GM19043 (cell line): ENCODE measurements at regions not wholly inside any gene's neighbourhood (a gene's known extent, or its start where the extent isn't known, plus 50 kb on each side); places are given as distances from the start of the nearest gene placed in this dataset.
"Not testable (repeated sequence)": the region's sequence is repeated elsewhere in the genome, so short reads cannot be mapped to it uniquely, and the experiment has no call there.

Experiments
- ATAC-seq: cut with Tn5 transposase; IDR thresholded peaks from one replicate; pipeline ENCODE4 v1.9.1; 2021; ENCODE audit warnings: low read depth; ENCODE audit not compliant: unreplicated experiment

DNA sequence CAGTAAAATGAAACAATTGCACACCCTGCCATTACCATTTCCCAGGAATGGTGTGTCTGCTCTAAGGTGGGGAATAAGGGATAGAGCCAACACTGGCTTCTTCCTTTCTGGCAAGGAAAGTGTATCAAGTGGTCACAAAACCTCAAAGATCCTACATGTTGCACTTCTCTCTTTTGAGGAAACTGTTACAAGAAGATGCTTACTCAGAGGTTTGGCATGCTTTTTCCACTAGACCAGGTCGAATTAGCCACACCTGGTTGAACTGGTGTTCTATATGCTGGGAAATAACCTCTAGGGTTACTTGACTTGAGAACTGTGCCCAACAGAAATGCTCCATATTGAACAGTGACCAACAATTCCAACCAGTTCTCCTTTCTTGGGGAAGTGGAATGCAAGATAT, 102.9 kb downstream of the LRRN1 start:
- ATAC-seq, result no peak

DNA sequence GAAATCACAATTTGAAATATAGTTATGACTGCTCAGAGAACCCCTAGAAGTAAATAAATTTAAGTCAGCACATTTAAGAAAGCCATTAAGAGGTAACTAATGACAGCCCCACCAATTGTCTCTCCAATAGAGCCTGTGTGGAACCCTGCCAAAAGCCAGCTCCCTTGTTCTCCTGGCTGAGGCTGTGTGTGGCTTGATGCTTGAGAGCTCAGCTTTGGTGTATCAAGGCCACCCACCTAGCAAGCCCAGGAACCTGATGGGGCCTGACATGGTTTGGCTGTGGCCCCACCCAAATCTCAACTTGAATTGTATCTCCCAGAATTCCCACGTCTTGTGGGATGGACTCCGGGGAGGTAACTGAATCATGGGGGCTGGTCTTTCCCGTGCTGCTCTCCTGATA, 106.9 kb downstream of the LRRN1 start:
- no peak for ATAC-seq

DNA sequence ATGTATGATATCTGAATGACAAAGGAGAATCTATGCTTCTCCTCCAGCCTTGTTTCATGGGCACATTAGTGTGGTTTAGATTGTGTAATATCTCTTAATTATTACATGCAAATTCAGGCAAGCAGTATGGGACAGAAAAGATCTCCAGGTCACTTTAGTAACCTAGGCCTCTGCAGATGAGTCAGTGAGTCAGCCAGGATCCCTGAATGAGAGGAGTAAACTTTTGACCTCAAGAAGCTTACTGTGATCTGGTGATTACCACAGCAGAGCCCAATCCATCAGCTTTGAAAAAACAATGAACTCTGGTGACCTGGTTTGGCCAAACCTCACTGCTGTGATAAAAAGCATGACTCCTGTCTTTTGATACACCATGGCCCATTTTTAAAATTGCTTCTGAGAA, 107.8 kb downstream of the LRRN1 start:
- no peak for ATAC-seq

DNA sequence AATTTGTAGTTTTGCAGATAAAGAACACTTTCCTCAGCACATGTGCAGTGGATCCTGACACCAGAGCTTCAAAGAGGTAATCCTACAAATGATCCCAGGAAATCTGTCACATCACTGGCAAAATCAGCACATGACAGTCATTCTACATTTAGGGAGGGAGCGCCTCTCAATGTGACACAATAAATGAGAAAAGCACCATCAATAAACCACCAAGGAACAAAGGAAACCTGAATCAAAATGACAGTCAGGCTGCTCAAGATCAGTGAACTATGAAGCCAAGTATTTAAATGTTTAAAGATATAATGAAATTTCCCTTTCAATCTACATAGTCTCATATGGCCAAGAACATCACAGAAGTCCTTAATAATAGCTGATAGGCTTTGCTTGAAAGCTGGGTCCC, 119.5 kb downstream of the LRRN1 start:
- ATAC-seq, result no peak

DNA sequence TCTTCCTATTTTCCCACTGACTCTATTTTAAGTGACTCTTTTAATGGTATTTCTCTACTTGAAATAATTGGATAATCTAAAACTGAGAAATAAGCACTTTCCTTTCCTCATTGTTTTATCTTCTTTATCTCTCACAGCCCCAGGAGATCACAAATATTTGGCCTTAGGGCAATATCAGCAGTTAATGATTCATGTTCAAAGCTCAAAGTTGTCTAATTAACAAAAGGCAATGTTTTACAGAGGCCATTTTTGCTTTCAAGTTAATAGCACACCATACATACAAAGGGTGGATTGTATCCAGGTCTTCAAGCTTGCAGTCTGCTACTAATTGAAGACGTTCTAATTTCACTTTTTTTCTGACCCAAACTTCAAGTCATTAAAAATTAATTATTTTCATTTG, 120.1 kb downstream of the LRRN1 start:
- ATAC-seq, result no peak

DNA sequence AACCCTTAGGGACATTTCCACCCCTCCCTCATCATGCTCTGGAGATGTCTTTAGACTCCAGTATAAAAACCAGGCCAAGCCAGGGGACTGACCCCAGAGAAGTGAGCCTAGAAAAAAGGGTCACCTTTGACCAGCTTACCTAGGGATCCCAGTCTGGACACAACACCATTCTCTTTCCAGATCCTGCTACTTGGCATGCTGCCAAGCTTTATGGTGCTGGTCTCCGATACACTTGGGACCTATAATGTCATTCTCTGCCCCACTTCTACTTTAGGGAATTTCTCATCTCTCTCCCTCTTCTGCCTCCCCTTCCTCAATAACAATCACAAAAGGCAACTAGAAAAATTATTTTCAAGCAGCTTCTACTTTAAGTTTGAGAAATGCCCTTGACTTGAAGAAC, 124.4 kb downstream of the LRRN1 start:
- no peak for ATAC-seq

DNA sequence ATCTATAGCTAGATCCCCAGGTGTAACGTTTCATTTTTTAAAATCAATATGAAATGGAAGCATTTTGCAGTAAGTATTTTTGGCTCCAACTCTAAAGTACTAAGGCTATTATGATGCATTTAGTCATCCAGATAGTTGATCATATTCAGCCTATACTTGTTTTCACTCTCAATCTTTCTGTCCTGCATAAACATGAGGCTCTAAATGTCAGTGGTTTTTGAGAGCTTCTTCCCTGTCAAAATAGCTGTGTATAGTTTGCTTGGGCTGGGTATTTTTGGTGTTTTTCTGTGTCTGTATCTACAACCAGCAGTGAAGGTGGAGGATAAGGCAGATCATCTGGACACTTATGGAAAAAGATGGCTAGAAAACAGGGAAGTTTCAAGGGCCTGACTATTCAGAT, 128.0 kb downstream of the LRRN1 start:
- ATAC-seq, result no peak

DNA sequence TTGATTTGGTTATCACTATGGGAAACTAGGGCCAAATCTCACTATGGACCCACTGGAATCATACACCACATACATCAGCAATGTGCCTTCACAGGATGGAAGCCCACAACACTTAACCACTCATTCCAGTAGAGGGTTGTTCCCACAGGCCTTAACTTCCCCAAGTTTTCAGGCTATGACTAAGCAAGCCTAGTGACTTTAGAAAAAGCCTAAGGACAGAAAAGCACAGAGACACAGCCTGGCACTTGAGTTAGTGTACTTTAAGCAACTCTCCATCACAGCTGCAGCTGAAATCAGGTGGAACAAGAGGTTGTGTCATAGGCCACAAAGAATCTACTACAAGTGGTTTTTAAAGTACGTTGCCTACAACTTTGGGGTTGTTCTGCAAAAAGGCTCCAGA, 128.7 kb downstream of the LRRN1 start:
- no peak for ATAC-seq

DNA sequence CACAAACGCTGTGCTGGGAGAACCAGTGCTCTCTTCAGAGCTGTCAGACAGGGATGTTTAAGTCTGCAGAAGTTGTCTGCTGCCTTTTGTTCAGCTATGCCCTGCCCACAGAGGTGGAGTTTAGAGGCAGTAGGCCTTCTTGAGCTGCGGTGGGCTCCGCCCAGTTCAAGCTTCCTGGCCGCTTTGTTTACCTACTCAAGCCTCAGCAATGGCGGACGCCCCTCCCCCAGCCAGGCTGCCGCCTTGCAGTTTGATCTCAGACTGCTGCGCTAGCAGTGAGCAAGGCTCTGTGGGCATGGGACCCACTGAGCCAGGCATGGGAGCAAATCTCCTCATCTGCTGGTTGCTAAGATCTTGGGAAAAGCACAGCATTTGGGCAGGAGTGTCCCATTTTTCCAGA, 142.1 kb downstream of the LRRN1 start:
- not testable (repeated sequence) for ATAC-seq

DNA sequence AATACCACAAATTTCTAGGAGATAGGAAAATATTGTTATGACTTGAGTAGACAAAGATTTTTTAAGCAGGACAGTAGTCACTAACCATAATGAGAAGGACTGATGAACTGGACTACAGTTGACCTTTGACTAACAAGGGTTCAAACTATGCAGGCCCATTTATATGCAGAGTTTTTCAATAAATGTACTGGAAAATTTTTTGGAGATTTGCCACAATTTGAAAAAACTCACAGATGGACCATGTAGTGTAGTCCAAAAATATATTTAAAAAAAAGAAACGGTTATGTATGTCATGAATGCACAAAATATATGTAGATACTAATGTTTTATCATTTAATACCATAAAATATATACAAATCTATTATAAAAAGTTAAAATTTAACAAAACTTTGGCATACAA, 151.8 kb downstream of the LRRN1 start:
- no peak for ATAC-seq

DNA sequence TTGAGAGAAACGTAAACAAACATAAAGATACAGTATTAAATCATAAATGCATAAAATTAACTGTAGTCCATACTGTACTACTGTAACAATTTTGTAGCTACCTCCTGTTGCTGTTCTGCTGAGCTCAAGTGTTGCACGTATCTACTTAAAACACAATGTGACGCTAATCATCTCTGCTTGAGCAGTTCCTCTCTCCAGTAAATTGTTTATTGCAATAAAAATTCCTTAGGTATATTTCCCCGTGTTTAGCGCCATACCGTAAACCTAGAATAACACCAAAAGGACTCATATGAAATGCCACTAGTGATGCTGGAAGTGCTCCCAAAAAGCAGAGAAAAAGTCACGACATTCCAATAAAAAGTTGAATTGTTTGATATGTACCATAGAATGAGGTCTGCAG, 152.3 kb downstream of the LRRN1 start:
- no peak for ATAC-seq

DNA sequence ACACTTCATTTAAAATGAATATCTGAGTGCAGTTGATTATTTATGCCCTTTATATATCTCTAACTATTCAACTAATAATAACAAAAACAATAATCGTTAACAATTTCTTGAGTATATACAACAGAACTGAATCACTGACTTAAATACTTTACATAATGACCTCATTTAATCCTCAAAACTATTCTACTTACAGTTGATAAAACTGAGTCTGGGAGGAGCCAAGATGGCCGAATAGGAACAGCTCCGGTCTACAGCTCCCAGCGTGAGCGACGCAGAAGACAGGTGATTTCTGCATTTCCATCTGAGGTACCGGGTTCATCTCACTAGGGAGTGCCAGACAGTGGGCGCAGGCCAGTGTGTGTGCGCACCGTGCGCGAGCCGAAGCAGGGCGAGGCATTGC, 163.6 kb downstream of the LRRN1 start:
- not testable (repeated sequence) for ATAC-seq

DNA sequence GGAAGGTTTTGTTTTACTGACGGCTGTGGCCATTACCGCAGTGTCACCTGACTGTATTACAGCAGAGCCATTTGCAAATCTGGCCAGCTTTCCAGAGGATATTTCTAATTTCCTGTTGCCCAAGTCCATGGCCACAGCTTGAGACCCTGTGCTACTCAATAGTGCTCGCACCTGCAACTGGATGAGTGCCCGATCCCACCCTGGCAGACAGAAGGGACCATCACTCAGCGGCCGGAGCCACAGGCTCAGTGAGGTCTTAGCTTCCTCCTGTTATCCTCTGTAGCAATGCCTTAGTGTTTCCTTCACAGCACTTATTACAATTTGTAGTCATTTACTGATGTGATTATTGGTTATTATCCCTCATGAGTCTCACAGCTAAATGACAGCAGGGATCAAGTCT, 184.8 kb downstream of the LRRN1 start:
- no peak for ATAC-seq

DNA sequence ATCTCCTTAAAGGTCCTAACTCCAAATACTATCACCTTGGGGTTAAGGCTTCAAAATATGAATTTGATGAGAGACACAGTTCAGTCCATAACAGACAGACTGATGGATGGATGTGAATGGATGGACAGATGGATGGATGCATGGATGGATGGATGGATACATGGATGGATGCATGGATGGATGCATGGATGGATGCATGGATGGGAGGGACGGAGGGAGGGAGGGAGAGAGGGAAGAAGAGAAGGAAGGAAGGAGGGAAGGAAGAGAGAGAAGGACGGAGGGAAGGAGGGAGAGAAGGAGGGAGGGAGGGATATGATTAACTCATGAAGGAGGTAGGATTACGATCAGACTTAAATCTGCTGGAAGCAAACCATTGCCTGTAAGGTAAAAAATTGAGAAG, 192.4 kb downstream of the LRRN1 start:
- no peak for ATAC-seq

DNA sequence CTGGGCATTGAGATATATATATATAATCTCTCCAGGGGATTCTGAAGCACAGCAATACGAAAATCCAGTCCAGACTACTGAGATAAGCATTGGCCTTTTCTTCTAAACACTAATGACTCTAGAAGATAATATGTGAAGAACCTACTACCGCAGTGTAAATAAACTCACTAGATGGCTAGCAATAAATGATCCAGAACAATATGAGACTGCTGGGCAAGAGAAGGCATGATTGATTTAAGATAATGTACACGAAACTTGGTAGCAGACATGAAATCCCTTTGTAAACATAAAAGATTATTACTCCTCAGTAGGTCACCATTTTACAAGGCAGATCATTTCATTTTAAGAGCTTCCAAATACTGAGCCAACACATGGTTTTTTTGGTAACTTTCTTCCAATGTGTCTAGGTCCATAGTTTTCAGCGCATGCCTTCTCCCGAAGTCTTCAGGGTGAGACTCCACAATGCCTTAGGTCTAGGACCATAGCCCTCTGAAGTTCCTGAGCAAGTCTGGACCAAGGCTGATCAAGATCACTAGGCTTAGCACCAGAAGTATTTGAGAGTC, 193.2 kb downstream of the LRRN1 start:
- no peak for ATAC-seq

DNA sequence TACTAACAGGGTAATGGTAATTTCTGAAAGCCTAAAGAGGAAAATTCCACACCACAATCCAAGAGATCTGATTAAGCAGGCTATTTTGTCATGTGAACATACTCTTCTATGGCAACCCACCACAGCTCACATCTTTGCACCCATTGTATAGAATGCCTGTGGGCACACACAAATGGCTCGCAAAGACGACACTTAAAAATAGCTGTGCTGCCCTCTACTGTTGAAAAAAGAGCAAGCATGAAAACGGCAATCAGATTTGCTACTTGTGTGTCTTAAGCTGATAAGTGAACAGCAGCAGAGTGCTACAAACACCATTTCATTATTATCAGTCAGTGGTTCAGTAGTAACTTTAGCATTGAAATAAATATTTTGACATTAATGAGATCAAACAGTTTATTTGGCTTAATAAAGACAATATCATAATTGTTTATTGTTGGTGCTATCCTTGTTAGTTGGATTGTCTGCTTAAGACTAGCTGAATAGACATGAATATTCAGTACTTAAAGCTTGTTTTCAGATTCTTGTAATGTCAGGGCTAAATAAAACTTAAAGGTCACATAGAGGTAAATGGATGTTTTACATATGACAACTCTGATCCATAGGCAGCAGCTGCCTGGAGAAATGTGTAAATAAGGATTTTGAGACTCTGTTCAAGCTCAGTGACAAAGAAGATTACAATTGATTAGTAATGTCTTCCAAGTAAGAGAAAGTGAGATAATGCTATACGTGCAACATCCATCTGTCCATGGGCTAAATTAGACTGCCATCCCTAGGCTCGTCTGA, 199.1 kb downstream of the LRRN1 start:
- ATAC-seq, result peak; percentile 74

DNA sequence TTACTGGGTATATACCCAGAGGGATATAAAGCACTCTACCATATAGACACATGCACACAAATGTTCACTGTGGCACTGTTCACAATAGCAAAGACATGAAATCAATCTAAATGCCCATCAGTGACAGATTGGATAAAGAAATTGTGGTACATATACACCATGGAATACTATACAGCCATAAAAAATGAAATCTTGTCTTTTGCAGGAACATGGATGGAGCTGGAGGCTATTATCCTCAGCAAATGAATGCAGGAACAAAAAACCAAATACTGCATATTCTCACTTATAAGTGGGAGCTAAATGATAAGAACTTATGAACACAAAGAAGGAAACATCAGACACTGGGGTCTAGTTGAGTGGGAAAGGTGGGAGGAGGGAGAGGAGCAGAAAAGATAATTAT, 200.1 kb downstream of the LRRN1 start:
- not testable (repeated sequence) for ATAC-seq

DNA sequence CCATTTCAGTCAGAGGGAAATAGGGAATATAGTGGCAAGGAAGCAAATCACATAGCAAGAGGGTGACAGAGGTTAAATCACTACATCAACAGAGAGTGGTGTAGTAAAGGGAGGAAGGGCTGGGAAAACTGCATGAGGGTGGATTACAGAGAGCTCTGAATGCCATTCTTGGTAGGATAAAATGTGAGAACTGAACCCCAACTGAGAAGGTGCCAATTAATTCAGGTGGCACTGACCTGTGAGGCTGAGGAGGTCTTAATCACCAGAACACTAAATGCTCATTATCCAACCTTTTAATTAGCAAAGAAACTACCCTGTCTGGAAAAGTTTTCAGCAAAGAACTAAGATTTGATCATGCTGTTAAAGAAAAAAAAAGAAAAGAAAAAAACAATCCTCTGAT, 202.7 kb downstream of the LRRN1 start:
- no peak for ATAC-seq

DNA sequence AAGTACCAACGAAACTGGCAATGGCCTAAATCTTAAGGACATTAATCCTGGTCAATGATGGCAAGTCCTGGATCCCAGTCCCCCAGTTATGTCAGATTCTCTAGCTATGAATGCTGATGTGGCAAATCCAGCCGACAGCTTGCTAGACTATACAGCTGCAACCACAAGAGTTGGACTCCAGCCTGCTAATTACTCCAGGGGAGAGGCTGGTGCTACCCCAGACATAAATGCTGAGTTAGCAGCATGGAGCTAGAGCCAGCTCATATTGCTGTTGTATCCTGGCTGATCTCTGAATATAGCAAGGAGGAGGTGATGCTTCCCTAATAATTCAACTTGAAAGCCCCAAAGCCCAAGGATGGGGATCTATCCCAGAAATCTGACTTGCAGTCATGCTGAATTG, 207.1 kb downstream of the LRRN1 start:
- ATAC-seq, result no peak

DNA sequence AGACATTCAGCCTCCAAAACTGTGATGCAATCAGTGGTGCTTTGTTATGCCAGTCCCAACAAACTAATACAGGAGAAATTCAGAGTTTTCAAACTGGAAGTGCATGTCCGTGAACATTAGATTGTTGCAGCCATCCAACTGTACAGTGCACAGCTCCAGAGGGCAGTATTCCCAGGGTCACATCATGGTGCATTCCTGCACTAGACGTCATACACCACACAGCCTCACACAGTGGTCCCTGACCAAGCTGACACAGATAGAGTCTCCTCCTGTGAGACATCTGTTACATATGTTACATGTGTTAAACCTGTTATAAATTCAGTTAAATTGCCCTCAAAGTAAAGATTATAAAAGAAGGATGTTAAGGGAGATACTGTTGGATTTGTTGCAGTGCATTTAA, 209.0 kb downstream of the LRRN1 start:
- no peak for ATAC-seq

DNA sequence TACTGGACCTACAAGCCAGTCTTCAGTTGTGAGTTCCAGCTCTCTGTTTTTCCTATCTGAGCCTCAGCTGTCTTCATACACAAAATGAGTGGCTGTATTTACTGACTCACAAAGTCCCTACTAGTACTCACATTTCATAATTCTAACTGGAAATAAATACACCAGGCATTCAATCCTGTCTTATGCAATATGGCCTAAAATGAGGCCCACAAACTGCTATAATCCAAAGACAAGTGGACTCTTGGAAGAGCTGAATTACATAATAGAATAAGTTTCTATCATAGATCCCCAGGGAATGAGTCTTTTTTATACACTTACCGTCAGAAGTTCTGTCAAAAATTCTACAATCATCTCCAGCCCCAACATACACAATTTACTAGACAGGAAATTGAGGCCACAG, 211.9 kb downstream of the LRRN1 start:
- no peak for ATAC-seq

DNA sequence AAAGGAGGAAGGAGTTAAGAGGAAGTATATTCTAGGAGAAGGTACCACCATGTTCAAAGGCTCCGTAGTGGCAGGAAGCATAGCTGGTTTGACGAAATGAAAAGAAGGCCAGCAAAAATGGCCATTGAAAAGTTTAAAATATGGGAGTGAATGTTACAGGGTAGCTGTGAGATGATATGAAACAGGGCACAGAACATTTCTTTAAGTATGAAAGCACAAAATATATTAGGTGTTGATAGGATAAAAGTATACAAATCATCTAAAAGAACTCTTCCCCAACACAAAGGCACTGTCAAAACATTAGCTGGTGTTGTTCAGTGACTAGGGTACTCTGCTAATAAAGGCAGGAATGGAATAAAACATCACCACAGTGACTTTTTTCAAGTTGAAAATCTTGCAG, 216.2 kb downstream of the LRRN1 start:
- ATAC-seq, result no peak

DNA sequence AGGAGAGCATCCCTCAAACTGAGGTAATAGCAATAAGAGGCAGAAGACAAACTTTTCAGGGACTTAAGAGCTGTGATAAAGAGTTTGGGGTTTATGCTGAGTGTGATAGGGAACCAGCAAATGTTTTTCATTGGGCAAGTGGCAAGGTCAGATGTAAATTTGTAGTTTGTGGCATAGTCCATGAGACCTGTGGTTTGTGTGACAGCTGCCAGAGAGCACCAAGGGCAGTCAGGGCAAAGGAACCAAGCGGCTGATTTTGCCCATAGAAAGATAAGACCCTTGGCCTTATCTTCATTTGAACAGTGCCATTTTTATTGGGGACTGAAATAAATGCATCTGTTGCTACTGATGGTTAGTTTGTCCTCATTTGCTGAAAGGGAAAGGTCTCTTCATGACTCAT, 220.3 kb downstream of the LRRN1 start:
- no peak for ATAC-seq
